ENCODE measurements at regions not wholly inside any gene's neighbourhood (a gene's known extent, or its start where the extent isn't known, plus 50 kb on each side); places are given as distances from the start of the nearest gene placed in this dataset.
A peak's percentile ranks its signal among the peaks of the same experiment; 100 is the strongest.
"Not testable (repeated sequence)": the region's sequence is repeated elsewhere in the genome, so short reads cannot be mapped to it uniquely, and the experiment has no call there.

- H3K27ac Mint-ChIP-seq, result no peak overlapping the region
Measured at GRCh38 chr10:8312781-8313180, 258.3 kb downstream of the GATA3 start.

GRCh38 chr10:8314486-8314885, 260.0 kb downstream of the GATA3 start:
- Mint-ChIP-seq H3K36me3 (ENCODE audit: low read depth) (peaks cover 5% of the 10 kb centered on the region), H3K27ac (peak overlapping the region; percentile 52), H3K4me1 (peaks cover 56% of the 10 kb centered on the region), H3K9me3 (ENCODE audit: low read depth) (peaks cover 10% of the 10 kb centered on the region), H3K4me3 (no peak overlapping the region), H3K27me3 (peaks cover 2% of the 10 kb centered on the region)
- CTCF ChIA-PET, result interaction anchor here (1.1 kb wide), 1 partner anchor 11 kb away, joined by 3 read pairs; no protein-coding TSS in a partner anchor
- intact Hi-C loops (cut with DNase I, micrococcal nuclease), result loop anchor here (2.0 kb wide), 2 partner anchors 18 to 60 kb away; no protein-coding TSS in a partner anchor
- no peak for ATAC-seq
- no peak for DNase-seq
- POLR2A ChIA-PET, result interaction anchor here (0.7 kb wide), 1 partner anchor 89 kb away, joined by 3 read pairs; no protein-coding TSS in a partner anchor

More at GRCh38 chr10:8312781-8313180, 258.3 kb downstream of the GATA3 start:
- ATAC-seq, result no peak
- intact Hi-C loops (cut with DNase I, micrococcal nuclease), result no loop called here
- ChIA-PET CTCF (no interaction called here), POLR2A (no interaction called here)
- peaks cover 10% of the 10 kb centered on the region for H3K9me3 Mint-ChIP-seq (ENCODE audit: low read depth)
- H3K4me1 Mint-ChIP-seq, result peaks cover 56% of the 10 kb centered on the region
- no peak for DNase-seq
- no peak overlapping the region for H3K4me3 Mint-ChIP-seq
- peaks cover 2% of the 10 kb centered on the region for H3K27me3 Mint-ChIP-seq
- peaks cover 5% of the 10 kb centered on the region for H3K36me3 Mint-ChIP-seq (ENCODE audit: low read depth)

DNA sequence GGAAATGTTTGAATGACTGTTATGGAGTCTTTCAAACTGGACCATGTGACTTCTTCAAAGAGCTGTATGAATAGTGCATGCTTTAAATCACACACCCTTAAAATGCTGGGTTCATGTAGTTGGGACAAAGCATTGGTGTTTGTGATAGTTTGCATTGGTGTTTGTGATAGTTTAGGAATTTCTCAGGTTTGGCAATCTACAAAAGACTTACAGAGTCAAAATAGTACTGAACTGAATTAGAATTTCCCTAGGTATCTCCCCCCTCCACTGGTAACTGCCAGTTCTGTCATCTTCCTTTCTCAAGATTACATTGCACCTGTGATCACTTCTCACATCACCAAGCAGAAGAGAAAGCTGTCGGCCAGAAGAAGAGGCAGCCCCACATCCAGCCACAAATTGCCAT, 261.1 kb downstream of the GATA3 start:
- ATAC-seq (peak; percentile 84), DNase-seq (peak; percentile 44)
- intact Hi-C loops (cut with DNase I, micrococcal nuclease), result loop anchor here (1.0 to 5.0 kb wide), 6 partner anchors 10 to 178 kb away; no protein-coding TSS in a partner anchor
- CTCF ChIA-PET, result interaction anchor here (0.6 to 1.4 kb wide), 3 partner anchors 10 to 253 kb away, joined by 3 to 8 read pairs (median 4); no protein-coding TSS in a partner anchor
- Mint-ChIP-seq H3K27ac (peak overlapping the region; percentile 78), H3K9me3 (ENCODE audit: low read depth) (peaks cover 10% of the 10 kb centered on the region), H3K4me3 (no peak overlapping the region), H3K36me3 (ENCODE audit: low read depth) (peaks cover 5% of the 10 kb centered on the region), H3K4me1 (peaks cover 56% of the 10 kb centered on the region), H3K27me3 (peaks cover 2% of the 10 kb centered on the region)
- POLR2A ChIA-PET, result interaction anchor here (0.7 to 1.4 kb wide), 4 partner anchors 10 to 256 kb away, joined by 3 to 12 read pairs (median 6); no protein-coding TSS in a partner anchor

DNA sequence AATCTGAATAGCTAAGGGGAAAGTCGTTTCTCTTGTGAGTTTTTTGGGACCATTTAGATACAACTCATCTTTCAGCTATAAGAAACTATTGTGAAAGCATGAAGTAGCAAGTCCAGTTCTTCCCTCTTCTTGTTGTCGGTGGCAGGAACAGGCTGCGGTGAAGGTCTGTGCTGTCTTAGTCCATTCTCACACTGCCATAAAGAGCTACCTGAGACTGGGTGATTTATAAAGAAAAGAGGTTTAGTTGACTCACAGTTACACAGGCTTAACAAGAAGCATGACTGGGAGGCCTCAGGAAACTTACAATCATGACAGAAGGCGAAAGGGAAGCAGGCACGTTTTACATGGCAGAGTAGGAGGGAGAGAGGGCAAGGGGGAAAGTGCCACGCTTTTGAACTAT, 261.8 kb downstream of the GATA3 start:
- peaks cover 51% of the 10 kb centered on the region for H3K4me1 Mint-ChIP-seq
- peaks cover 10% of the 10 kb centered on the region for H3K9me3 Mint-ChIP-seq (ENCODE audit: low read depth)
- H3K36me3 Mint-ChIP-seq (ENCODE audit: low read depth), result peaks cover 5% of the 10 kb centered on the region
- H3K27me3 Mint-ChIP-seq, result peaks cover 2% of the 10 kb centered on the region
- no peak overlapping the region for H3K4me3 Mint-ChIP-seq
- peak overlapping the region; percentile 78 for H3K27ac Mint-ChIP-seq
- ChIA-PET CTCF (interaction anchor here (0.6 to 1.4 kb wide), 2 partner anchors 9 to 254 kb away, joined by 4 to 8 read pairs; no protein-coding TSS in a partner anchor), POLR2A (interaction anchor here (0.6 to 1.4 kb wide), 4 partner anchors 9 to 256 kb away, joined by 3 to 12 read pairs (median 6); no protein-coding TSS in a partner anchor)
- intact Hi-C loops (cut with DNase I, micrococcal nuclease), result loop anchor here (5.0 kb wide), 2 partner anchors 86 to 179 kb away; no protein-coding TSS in a partner anchor
- DNase-seq, result peak; percentile 33
- peak; percentile 19 for ATAC-seq

DNA sequence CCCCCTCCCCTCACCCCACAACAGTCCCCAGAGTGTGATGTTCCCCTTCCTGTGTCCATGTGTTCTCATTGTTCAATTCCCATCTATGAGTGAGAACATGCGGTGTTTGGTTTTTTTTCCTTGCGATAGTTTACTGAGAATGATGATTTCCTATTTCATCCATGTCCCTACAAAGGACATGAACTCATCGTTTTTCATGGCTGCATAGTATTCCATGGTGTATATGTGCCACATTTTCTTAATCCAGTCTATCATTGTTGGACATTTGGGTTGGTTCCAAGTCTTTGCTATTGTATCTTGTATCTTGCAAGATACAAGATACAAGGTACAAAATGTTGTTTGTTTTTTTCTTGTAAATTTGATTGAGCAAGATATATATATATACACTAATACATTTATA, 263.9 kb downstream of the GATA3 start:
- H3K4me1 Mint-ChIP-seq, result peaks cover 34% of the 10 kb centered on the region
- H3K9me3 Mint-ChIP-seq (ENCODE audit: low read depth); POLR2A ChIA-PET; DNase-seq; ATAC-seq; H3K27ac Mint-ChIP-seq; H3K4me3 Mint-ChIP-seq; H3K27me3 Mint-ChIP-seq; H3K36me3 Mint-ChIP-seq (ENCODE audit: low read depth): not testable (repeated sequence)
- CTCF ChIA-PET, result interaction anchor here (1.1 kb wide), 1 partner anchor 82 kb away, joined by 3 read pairs; no protein-coding TSS in a partner anchor
- intact Hi-C loops (cut with DNase I, micrococcal nuclease), result loop anchor here (5.0 kb wide), 2 partner anchors 84 to 181 kb away; no protein-coding TSS in a partner anchor

DNA sequence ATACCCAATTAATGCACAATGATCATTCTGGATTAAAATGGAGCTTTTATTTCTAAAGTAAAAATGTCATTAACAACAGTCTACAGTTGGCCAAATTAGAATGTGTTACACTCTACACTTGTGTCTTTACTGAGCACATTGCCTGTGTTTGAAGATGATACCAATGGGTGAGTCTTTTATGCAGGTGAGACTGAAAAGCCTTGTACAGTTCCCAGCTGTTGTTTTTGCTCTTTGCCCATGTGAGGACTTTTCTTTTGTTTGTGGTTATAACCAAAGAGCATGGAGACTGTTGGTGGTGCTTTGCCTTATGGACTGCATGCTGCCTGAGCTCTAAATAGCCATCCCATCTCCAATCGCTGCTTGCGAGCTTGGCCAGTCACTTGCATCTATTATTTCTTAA, 264.5 kb downstream of the GATA3 start:
- ChIA-PET CTCF (interaction anchor here (0.8 to 1.1 kb wide), 2 partner anchors 82 to 107 kb away, joined by 3 read pairs; no protein-coding TSS in a partner anchor), POLR2A (interaction anchor here (0.7 kb wide), 1 partner anchor 26 kb away, joined by 3 read pairs; no protein-coding TSS in a partner anchor)

GRCh38 chr10:8319704-8320103, 265.2 kb downstream of the GATA3 start:
- DNase-seq (no peak), ATAC-seq (no peak)
- Mint-ChIP-seq H3K36me3 (ENCODE audit: low read depth) (peaks cover 5% of the 10 kb centered on the region), H3K4me3 (no peak overlapping the region), H3K4me1 (peaks cover 32% of the 10 kb centered on the region), H3K9me3 (ENCODE audit: low read depth) (peaks cover 5% of the 10 kb centered on the region), H3K27ac (no peak overlapping the region), H3K27me3 (peaks cover 2% of the 10 kb centered on the region)
- POLR2A ChIA-PET, result interaction anchor here (0.7 kb wide), 1 partner anchor 25 kb away, joined by 3 read pairs; no protein-coding TSS in a partner anchor
- intact Hi-C loops (cut with DNase I, micrococcal nuclease), result loop anchor here (5.0 to 10.0 kb wide), 3 partner anchors 83 to 675 kb away; no protein-coding TSS in a partner anchor
- CTCF ChIA-PET, result interaction anchor here (0.6 to 0.8 kb wide), 2 partner anchors 108 to 138 kb away, joined by 3 read pairs; no protein-coding TSS in a partner anchor

More for the DNA sequence above, 264.5 kb downstream of the GATA3 start:
- DNase-seq (no peak), ATAC-seq (no peak)
- H3K27ac Mint-ChIP-seq, result no peak overlapping the region
- peaks cover 5% of the 10 kb centered on the region for H3K36me3 Mint-ChIP-seq (ENCODE audit: low read depth)
- peaks cover 33% of the 10 kb centered on the region for H3K4me1 Mint-ChIP-seq
- peaks cover 8% of the 10 kb centered on the region for H3K9me3 Mint-ChIP-seq (ENCODE audit: low read depth)
- peaks cover 2% of the 10 kb centered on the region for H3K27me3 Mint-ChIP-seq
- no peak overlapping the region for H3K4me3 Mint-ChIP-seq
- intact Hi-C loops (cut with DNase I, micrococcal nuclease), result loop anchor here (5.0 kb wide), 2 partner anchors 83 to 182 kb away; no protein-coding TSS in a partner anchor

GRCh38 chr10:8321990-8322389, 267.5 kb downstream of the GATA3 start:
- Mint-ChIP-seq H3K4me3 (no peak overlapping the region), H3K36me3 (ENCODE audit: low read depth) (no peaks in the 10 kb centered on the region), H3K9me3 (ENCODE audit: low read depth) (no peaks in the 10 kb centered on the region), H3K27me3 (peaks cover 2% of the 10 kb centered on the region), H3K4me1 (peaks cover 32% of the 10 kb centered on the region), H3K27ac (no peak overlapping the region)
- ChIA-PET POLR2A (no interaction called here), CTCF (interaction anchor here (0.7 kb wide), 1 partner anchor 35 kb away, joined by 4 read pairs; no protein-coding TSS in a partner anchor)
- ATAC-seq (no peak), DNase-seq (no peak)
- intact Hi-C loops (cut with DNase I, micrococcal nuclease), result loop anchor here in 1 of 2 experiments (10.0 kb wide), 1 partner anchor 673 kb away; no protein-coding TSS in a partner anchor

DNA sequence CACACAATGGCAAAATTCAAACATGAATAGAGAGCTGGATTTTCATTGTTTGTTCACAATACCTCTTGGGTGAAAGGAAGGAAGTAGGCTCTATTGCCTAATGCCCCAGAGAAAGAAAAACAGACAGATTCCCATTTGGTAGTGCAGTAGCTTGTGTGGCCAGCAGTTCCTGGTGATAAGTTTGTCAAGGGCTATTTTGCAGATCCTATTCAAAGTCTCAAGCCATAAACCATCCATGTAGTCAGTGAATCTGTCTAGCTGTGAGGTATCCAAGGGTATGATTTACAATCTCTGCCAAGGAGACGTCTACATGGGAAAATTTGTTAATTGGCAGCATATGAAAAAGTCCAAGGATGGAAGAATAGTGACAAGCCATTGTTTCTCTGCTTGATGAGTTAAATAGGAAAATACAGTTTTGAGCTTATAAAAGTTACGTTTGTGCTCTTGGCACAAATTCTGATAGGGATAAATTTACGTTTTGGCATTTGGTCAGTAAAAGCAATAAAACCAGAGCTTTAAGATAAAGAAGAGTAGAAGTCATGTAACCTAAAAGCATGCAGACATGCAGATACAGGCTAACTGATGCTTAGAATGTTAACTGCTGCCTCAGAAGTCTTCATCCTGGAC, 269.1 kb downstream of the GATA3 start:
- peaks cover 2% of the 10 kb centered on the region for H3K27me3 Mint-ChIP-seq
- POLR2A ChIA-PET, result no interaction called here
- no peak overlapping the region for H3K27ac Mint-ChIP-seq
- H3K9me3 Mint-ChIP-seq (ENCODE audit: low read depth), result no peaks in the 10 kb centered on the region
- CTCF ChIA-PET, result no interaction called here
- peaks cover 44% of the 10 kb centered on the region for H3K4me1 Mint-ChIP-seq
- H3K36me3 Mint-ChIP-seq (ENCODE audit: low read depth), result no peaks in the 10 kb centered on the region
- DNase-seq, result no peak
- intact Hi-C loops (cut with DNase I, micrococcal nuclease), result loop anchor here (2.0 to 10.0 kb wide), 3 partner anchors 69 to 671 kb away; no protein-coding TSS in a partner anchor
- H3K4me3 Mint-ChIP-seq, result no peak overlapping the region
- ATAC-seq, result no peak

DNA sequence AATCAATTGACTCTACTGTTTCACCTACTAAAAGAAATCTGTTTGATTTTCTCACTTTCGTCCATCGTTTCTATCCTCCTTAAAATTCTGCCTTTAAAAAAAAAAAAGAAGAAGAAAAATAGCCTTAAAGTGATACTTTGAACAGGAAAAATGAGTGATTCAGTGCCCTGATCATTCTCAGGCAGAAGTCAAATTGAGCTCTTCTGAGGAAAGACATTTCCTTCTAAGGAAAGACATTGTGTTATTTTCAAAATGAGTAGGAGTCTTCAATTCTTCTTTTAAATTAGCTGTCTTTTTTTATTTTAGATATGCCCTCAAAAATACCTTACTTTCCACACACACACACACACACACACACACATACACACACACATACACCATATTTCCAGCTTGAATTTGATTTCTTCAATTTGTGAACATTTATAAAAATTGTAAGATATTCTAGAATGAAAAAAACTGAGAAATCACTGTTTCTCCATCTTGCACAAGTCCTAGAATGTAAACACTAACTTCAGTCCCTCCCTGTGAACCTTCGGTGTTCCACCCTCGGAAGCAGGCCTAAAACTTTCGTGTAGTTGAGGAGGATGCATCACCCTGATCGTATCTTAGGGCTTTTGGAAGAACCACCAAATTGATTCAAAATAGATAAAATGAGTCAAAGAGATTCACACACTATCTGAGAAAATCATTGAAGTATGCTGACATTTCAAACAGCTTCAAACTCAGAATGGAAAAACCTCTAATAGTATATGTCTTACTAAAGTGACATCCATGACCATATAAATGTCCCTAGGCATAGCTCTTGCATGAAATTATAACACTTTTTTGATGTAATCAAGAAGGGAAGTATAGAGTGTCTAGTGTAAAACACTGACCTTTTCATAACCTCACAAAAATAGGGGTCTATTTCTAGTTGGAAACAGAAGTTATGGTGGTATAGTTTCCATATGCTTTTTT, 270.8 kb downstream of the GATA3 start:
- peaks cover 60% of the 10 kb centered on the region for H3K4me1 Mint-ChIP-seq
- peak overlapping the region; percentile 74 for H3K27ac Mint-ChIP-seq
- H3K27me3 Mint-ChIP-seq, result peaks cover 4% of the 10 kb centered on the region
- no peaks in the 10 kb centered on the region for H3K36me3 Mint-ChIP-seq (ENCODE audit: low read depth)
- DNase-seq, result peak; percentile 60
- ATAC-seq, result peak; percentile 86
- peak overlapping the region; percentile 20 for H3K4me3 Mint-ChIP-seq
- CTCF ChIA-PET, result interaction anchor here (0.7 to 2.9 kb wide), 9 partner anchors 9 to 883 kb away, joined by 3 to 8 read pairs (median 3); no protein-coding TSS in a partner anchor
- POLR2A ChIA-PET, result interaction anchor here (0.6 to 1.5 kb wide), 5 partner anchors 9 to 1977 kb away, joined by 3 to 12 read pairs (median 3); no protein-coding TSS in a partner anchor
- intact Hi-C loops (cut with DNase I, micrococcal nuclease), result loop anchor here (1.0 to 10.0 kb wide), 9 partner anchors 10 to 669 kb away; no protein-coding TSS in a partner anchor
- H3K9me3 Mint-ChIP-seq (ENCODE audit: low read depth), result no peaks in the 10 kb centered on the region
